ENCODE measurements at regions not wholly inside any gene's neighbourhood (a gene's known extent, or its start where the extent isn't known, plus 50 kb on each side); places are given as distances from the start of the nearest gene placed in this dataset.

- no peak for TF ChIP-seq EP300 (IDR thresholded peaks at IDR 0.05)
- TF ChIP-seq CTCF (IDR thresholded peaks at IDR 0.05): no peak
- TF ChIP-seq POLR2AphosphoS5 (IDR thresholded peaks at IDR 0.05): no peak
These were observed 439.5 kb downstream of the MEIS1 start for GRCh38 chr2:66874411-66874810.

All from esophagus muscularis mucosa (tissue), 4 donors.